Uterus (tissue), 2 donors: ENCODE measurements at regions not wholly inside any gene's neighbourhood (a gene's known extent, or its start where the extent isn't known, plus 50 kb on each side); places are given as distances from the start of the nearest gene placed in this dataset.

ENCODE experiments used
- POLR2A ChIP-seq, 2 donors: fragments of 450-650 bp; IDR thresholded peaks; one replicate each; pipeline ENCODE4 v1.6.1; 2016; ENCODE audit warnings: antibody characterized with exemption in 2 of 2, mild to moderate bottlenecking in 1 of 2, moderate library complexity in 1 of 2
- TF ChIP-seq, protein P1 (sequence below), 4 experiments: fragments of 200-600 bp in 2 of 4; fragments of 450-650 bp in 2 of 4; sonication (generic) in 2 of 4; IDR thresholded peaks; one replicate each; pipeline ENCODE4 v1.5.1; 2016 to 2019; ENCODE audit warnings: antibody characterized with exemption in 4 of 4, mild to moderate bottlenecking in 2 of 4, moderate library complexity in 1 of 4

DNA sequence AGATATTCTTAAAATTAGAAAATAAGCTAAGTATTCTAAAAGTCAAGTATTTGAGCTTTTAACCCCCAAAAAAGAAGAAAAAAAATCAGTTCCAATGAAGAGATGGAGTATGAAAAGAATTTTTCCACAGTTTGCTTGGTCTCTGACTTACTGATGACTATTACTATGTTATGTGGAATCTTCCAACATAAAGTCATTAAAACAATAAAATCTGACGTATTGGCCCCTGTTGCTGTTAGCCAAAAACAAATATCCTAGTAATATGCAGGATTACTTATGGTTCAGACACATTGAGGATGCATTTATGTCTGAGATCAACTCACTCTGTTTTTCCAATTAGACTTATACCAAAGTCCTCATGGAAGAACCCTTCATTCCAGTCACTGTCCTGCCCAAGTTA lies 517.2 kb upstream of the ADGRL3 start:
- TF ChIP-seq, protein P1, sequence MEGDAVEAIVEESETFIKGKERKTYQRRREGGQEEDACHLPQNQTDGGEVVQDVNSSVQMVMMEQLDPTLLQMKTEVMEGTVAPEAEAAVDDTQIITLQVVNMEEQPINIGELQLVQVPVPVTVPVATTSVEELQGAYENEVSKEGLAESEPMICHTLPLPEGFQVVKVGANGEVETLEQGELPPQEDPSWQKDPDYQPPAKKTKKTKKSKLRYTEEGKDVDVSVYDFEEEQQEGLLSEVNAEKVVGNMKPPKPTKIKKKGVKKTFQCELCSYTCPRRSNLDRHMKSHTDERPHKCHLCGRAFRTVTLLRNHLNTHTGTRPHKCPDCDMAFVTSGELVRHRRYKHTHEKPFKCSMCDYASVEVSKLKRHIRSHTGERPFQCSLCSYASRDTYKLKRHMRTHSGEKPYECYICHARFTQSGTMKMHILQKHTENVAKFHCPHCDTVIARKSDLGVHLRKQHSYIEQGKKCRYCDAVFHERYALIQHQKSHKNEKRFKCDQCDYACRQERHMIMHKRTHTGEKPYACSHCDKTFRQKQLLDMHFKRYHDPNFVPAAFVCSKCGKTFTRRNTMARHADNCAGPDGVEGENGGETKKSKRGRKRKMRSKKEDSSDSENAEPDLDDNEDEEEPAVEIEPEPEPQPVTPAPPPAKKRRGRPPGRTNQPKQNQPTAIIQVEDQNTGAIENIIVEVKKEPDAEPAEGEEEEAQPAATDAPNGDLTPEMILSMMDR (IDR thresholded peaks at IDR 0.05) = no peak
- TF ChIP-seq POLR2A (IDR thresholded peaks at IDR 0.05) = no peak
